ENCODE measurements at regions not wholly inside any gene's neighbourhood (a gene's known extent, or its start where the extent isn't known, plus 50 kb on each side); places are given as distances from the start of the nearest gene placed in this dataset.

DNA sequence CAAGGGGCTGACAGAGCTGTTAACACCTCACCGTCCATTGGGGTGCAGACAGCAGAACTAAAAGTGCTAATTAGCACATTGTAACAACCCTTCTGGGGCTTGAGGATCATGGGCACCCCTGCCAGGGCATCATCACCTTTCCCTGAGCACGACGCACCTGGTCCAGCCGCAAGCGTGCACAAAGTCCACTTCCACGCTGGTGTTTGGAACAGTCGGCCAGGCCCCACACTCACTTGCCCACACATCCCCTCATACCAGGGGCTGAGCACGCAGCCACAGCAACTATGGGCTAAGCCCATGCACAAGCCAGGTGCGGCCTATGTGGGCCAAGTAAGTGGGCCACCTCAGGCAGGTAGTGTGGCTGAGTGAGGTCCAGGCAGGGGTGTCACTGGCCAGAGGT lies 148.7 kb downstream of the CCDC59 start:
- TF ChIP-seq, protein P1, sequence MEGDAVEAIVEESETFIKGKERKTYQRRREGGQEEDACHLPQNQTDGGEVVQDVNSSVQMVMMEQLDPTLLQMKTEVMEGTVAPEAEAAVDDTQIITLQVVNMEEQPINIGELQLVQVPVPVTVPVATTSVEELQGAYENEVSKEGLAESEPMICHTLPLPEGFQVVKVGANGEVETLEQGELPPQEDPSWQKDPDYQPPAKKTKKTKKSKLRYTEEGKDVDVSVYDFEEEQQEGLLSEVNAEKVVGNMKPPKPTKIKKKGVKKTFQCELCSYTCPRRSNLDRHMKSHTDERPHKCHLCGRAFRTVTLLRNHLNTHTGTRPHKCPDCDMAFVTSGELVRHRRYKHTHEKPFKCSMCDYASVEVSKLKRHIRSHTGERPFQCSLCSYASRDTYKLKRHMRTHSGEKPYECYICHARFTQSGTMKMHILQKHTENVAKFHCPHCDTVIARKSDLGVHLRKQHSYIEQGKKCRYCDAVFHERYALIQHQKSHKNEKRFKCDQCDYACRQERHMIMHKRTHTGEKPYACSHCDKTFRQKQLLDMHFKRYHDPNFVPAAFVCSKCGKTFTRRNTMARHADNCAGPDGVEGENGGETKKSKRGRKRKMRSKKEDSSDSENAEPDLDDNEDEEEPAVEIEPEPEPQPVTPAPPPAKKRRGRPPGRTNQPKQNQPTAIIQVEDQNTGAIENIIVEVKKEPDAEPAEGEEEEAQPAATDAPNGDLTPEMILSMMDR (IDR thresholded peaks at IDR 0.05; ENCODE audit: borderline replicate concordance, extremely low read depth, insufficient read depth) = no peak
- no peak overlapping the region for H3K9ac ChIP-seq (ENCODE audit: low read length in 3 of 3)
- no peaks in the 10 kb centered on the region for H3K4me1 ChIP-seq (ENCODE audit: control insufficient read depth in 2 of 3, insufficient read depth in 2 of 3, low read depth in 1 of 3, low read length in 3 of 3)
- H3K36me3 ChIP-seq (ENCODE audit: control insufficient read depth in 2 of 3, insufficient read depth in 3 of 3, low read length in 3 of 3) = no peaks in the 10 kb centered on the region
- FAIRE-seq (no peak), DNase-seq (no peak)
- H3K27me3 ChIP-seq (ENCODE audit: control insufficient read depth, insufficient read depth, low read length) = no peaks in the 10 kb centered on the region
- H3K9me3 ChIP-seq (ENCODE audit: control insufficient read depth in 2 of 3, insufficient read depth in 1 of 3, low read length in 3 of 3) = peaks cover 0 to 17% (median 0%) of the 10 kb centered on the region in 3 donors
- H3K4me3 ChIP-seq (ENCODE audit: low read length in 3 of 3) = no peak overlapping the region
- intact Hi-C loops (cut with DNase I) = no loop called here
- H3K27ac ChIP-seq (ENCODE audit: low read depth in 2 of 2, low read length in 2 of 2) = no peak overlapping the region

DNA sequence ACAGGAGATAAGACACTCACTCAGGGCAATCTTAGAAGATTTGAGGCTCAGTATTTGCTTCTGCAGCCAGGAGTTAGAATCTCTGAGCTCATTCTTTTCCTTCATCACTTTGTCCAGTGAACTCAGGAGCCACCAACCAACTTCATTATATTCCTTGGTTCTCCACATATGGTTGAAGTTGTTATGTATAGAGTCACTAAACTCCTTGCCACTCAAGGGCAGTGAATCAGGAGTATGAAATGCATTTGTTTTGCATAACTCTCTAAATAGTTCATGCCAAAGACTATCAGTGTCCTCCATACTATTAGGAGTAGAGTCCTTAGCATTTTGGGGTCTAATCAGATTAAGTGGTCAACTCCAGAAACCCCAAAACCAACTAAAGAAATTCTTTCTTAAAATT lies 150.6 kb downstream of the CCDC59 start:
- Histone ChIP-seq H3K27me3 (ENCODE audit: control insufficient read depth, insufficient read depth, low read length) (no peaks in the 10 kb centered on the region), H3K4me1 (ENCODE audit: control insufficient read depth in 2 of 3, insufficient read depth in 2 of 3, low read depth in 1 of 3, low read length in 3 of 3) (no peaks in the 10 kb centered on the region), H3K9ac (ENCODE audit: low read length in 3 of 3) (no peak overlapping the region), H3K36me3 (ENCODE audit: control insufficient read depth in 2 of 3, insufficient read depth in 3 of 3, low read length in 3 of 3) (no peaks in the 10 kb centered on the region), H3K9me3 (ENCODE audit: control insufficient read depth in 2 of 3, insufficient read depth in 1 of 3, low read length in 3 of 3) (peaks cover 0 to 17% (median 0%) of the 10 kb centered on the region in 3 donors), H3K4me3 (ENCODE audit: low read length in 3 of 3) (no peak overlapping the region), H3K27ac (ENCODE audit: low read depth in 2 of 2, low read length in 2 of 2) (no peak overlapping the region)
- intact Hi-C loops (cut with DNase I) = no loop called here
- no peak for DNase-seq
- TF ChIP-seq, protein P1 (IDR thresholded peaks at IDR 0.05; ENCODE audit: borderline replicate concordance, extremely low read depth, insufficient read depth) = no peak
- no peak for FAIRE-seq

DNA sequence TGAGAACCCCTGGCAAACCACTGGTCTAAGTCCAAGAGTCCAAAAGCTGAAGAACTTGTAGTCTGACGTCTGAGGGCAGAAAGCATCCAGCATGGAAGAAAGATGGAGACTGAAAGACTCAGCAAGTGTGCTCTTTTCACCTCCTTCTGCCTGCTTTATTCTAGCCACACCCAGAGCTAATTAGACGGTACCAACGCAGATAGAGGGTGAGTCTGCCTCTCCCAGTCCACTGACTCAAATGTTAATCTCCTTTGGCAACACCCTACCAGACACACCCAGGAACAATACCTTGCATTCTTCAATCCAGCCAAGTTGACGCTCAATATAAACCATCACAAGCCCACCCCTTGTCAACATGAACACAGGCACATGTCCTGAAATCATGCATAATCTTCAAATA lies 155.1 kb downstream of the CCDC59 start:
- FAIRE-seq (no peak), DNase-seq (no peak)
- no peak overlapping the region for H3K27ac ChIP-seq (ENCODE audit: low read depth in 2 of 2, low read length in 2 of 2)
- intact Hi-C loops (cut with DNase I) = no loop called here
- H3K27me3 ChIP-seq (ENCODE audit: control insufficient read depth, insufficient read depth, low read length) = no peaks in the 10 kb centered on the region
- H3K9ac ChIP-seq (ENCODE audit: low read length in 3 of 3) = no peak overlapping the region
- H3K4me3 ChIP-seq (ENCODE audit: low read length in 3 of 3) = no peak overlapping the region
- H3K36me3 ChIP-seq (ENCODE audit: control insufficient read depth in 2 of 3, insufficient read depth in 3 of 3, low read length in 3 of 3) = no peaks in the 10 kb centered on the region
- H3K9me3 ChIP-seq (ENCODE audit: control insufficient read depth in 2 of 3, insufficient read depth in 1 of 3, low read length in 3 of 3) = peaks cover 0 to 6% (median 0%) of the 10 kb centered on the region in 3 donors
- TF ChIP-seq, protein P1 (IDR thresholded peaks at IDR 0.05; ENCODE audit: borderline replicate concordance, extremely low read depth, insufficient read depth) = no peak
- H3K4me1 ChIP-seq (ENCODE audit: control insufficient read depth in 2 of 3, insufficient read depth in 2 of 3, low read depth in 1 of 3, low read length in 3 of 3) = no peaks in the 10 kb centered on the region

DNA sequence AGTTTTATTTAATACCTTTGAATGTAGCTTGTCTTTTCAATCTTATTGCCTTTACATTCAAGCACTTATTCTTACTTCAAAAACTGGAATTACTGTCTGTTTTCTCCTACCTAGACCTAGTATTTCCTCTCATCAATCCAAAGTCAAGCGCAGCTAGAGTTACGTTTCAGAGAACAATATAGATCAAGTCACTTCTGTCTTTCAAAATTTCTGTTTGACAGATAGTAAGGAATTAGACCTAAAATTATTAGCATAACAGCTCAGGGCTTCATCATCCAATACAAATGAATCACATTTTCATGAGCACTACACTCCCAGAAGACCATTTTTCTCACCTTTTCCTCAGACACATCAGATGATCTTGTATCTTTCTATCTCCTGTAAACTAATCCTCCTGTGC lies 170.6 kb downstream of the CCDC59 start:
- DNase-seq (no peak), FAIRE-seq (no peak)
- Histone ChIP-seq H3K9me3 (ENCODE audit: control insufficient read depth in 2 of 3, insufficient read depth in 1 of 3, low read length in 3 of 3) (no peaks in the 10 kb centered on the region), H3K9ac (ENCODE audit: low read length in 3 of 3) (no peak overlapping the region), H3K27ac (ENCODE audit: low read depth in 2 of 2, low read length in 2 of 2) (no peak overlapping the region), H3K4me3 (ENCODE audit: low read length in 3 of 3) (no peak overlapping the region), H3K4me1 (ENCODE audit: control insufficient read depth in 2 of 3, insufficient read depth in 2 of 3, low read depth in 1 of 3, low read length in 3 of 3) (no peaks in the 10 kb centered on the region), H3K27me3 (ENCODE audit: control insufficient read depth, insufficient read depth, low read length) (no peaks in the 10 kb centered on the region), H3K36me3 (ENCODE audit: control insufficient read depth in 2 of 3, insufficient read depth in 3 of 3, low read length in 3 of 3) (no peaks in the 10 kb centered on the region)
- intact Hi-C loops (cut with DNase I) = no loop called here
- TF ChIP-seq, protein P1 (IDR thresholded peaks at IDR 0.05; ENCODE audit: borderline replicate concordance, extremely low read depth, insufficient read depth) = no peak
